Muscle of leg (tissue), 3 donors: ENCODE measurements at regions not wholly inside any gene's neighbourhood (a gene's known extent, or its start where the extent isn't known, plus 50 kb on each side); places are given as distances from the start of the nearest gene placed in this dataset.

Experiments used
- DNase-seq: peaks from one replicate; pipeline ENCODE4 v3.0.0; 2013
- H3K27ac ChIP-seq: one replicate; pipeline ENCODE4 v1.5.1; 2013; ENCODE audit warnings: mild to moderate bottlenecking, low read length, control low read depth
- H3K27me3 ChIP-seq: one replicate; pipeline ENCODE4 v1.6.1; 2013; ENCODE audit warnings: low read length; ENCODE audit not compliant: control insufficient read depth, insufficient read depth
- H3K36me3 ChIP-seq: one replicate; pipeline ENCODE4 v1.6.1; 2013; ENCODE audit warnings: low read length; ENCODE audit not compliant: control insufficient read depth, insufficient read depth
- H3K4me1 ChIP-seq: one replicate; pipeline ENCODE4 v1.6.1; 2013; ENCODE audit warnings: low read length; ENCODE audit not compliant: control insufficient read depth, insufficient read depth
- H3K4me3 ChIP-seq: one replicate; pipeline ENCODE4 v1.5.1; 2013; ENCODE audit warnings: low read length, control low read depth
- H3K9me3 ChIP-seq: replicated peaks from 2 replicates; pipeline ENCODE4 v1.6.1; 2013; ENCODE audit warnings: low read depth, low read length; ENCODE audit not compliant: control insufficient read depth
- WGBS: methylation state at CpG from one replicate; pipeline ENCODE4 v1.1.5; 2013; ENCODE audit warnings: missing lambda C conversion rate; ENCODE audit not compliant: insufficient coverage; 5-methylcytosine and 5-hydroxymethylcytosine counted together

DNA sequence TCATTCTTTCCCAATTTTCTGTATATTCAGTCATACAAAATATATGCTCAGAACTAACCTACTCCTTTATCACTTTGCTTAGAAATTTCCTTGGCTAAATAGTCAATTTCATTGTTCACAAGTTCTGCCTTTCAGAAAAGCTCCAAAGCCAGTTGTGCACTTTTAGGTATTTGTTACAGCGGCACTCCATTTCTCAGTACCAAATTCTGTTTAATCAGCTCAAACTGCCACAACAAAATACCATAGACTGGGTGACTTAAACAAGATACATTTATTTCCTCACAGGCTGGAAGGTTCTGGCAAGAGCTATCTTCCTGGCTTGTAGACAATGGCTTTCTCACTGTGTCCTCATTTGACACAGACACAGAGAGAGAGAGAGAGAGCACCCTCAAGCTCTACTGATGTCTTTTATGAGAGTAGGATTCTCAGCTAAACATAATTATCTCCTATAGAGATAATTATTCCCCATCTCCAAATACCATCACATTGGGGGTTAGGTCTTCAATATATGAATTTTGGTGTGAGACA, 188.8 kb upstream of the FSTL5 start:
- Histone ChIP-seq H3K36me3 (no peaks in the 10 kb centered on the region), H3K27ac (no peak overlapping the region), H3K4me1 (no peaks in the 10 kb centered on the region), H3K4me3 (no peak overlapping the region), H3K9me3 (no peaks in the 10 kb centered on the region), H3K27me3 (no peaks in the 10 kb centered on the region)
- DNase-seq: peak; percentile 1
- 78% methylated on average over 1 of the region's 1 CpG for WGBS

DNA sequence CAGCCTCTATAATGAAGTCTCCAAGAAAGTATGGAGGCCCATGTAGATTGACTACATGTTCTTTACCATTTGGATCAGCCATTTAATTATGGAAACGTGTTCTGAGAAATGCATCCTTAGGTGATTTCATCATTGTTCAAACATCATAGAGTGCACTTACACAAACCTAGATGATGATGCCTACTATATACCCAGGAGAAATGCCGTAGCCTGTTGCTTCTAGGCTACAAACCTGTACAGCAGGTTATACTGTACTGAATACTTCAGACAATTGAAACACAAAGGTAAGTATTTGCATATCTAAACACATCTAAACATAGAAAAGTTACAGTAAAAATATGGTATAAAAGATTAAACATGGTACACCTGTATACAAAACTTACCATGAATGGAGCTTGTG, 186.5 kb upstream of the FSTL5 start:
- no peak overlapping the region for H3K4me3 ChIP-seq
- H3K4me1 ChIP-seq: no peaks in the 10 kb centered on the region
- no peak for DNase-seq
- H3K36me3 ChIP-seq: no peaks in the 10 kb centered on the region
- H3K9me3 ChIP-seq: no peaks in the 10 kb centered on the region
- WGBS: no CpG with 5 or more reads among the region's 2 CpGs
- H3K27ac ChIP-seq: no peak overlapping the region
- no peaks in the 10 kb centered on the region for H3K27me3 ChIP-seq

DNA sequence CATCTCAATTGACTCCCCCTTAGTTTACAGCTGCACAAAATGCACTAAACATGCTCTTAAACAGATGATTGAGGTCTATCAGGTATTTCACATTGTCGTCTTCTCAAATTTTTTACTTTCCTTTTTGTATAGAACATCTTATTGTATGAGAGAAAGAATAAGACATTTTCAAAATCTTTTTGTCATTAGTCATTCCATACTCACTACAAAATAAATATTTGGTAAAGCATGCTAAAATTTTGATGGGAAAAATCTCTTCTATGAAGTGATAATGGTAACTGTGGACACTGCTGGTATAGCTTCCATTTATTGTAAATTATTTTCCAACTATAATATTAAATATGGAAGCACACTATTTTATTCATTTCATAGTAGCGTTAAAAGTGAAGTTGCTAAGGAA, 185.6 kb upstream of the FSTL5 start:
- Histone ChIP-seq H3K27me3 (no peaks in the 10 kb centered on the region), H3K36me3 (no peaks in the 10 kb centered on the region), H3K4me1 (no peaks in the 10 kb centered on the region), H3K4me3 (no peak overlapping the region), H3K27ac (no peak overlapping the region), H3K9me3 (no peaks in the 10 kb centered on the region)
- no CpG with 5 or more reads among the region's 2 CpGs for WGBS
- DNase-seq: no peak

DNA sequence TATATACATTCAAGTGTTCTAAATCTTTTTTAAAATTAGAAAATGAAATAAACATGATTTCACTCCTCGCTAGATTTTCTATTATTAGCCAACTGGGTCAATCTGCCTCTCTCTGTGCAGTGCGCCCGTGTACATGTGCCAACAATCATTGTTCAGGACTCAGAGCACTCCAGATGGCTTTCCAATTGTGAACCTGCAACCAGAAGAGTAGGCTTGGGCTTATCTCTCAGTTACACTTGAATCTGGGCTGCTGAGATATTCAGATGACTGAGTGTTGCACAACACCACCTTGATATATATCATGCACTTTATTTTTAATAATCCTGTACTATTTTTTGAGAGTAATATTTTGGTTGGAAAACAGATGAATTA, 184.0 kb upstream of the FSTL5 start:
- H3K27ac ChIP-seq: no peak overlapping the region

DNA sequence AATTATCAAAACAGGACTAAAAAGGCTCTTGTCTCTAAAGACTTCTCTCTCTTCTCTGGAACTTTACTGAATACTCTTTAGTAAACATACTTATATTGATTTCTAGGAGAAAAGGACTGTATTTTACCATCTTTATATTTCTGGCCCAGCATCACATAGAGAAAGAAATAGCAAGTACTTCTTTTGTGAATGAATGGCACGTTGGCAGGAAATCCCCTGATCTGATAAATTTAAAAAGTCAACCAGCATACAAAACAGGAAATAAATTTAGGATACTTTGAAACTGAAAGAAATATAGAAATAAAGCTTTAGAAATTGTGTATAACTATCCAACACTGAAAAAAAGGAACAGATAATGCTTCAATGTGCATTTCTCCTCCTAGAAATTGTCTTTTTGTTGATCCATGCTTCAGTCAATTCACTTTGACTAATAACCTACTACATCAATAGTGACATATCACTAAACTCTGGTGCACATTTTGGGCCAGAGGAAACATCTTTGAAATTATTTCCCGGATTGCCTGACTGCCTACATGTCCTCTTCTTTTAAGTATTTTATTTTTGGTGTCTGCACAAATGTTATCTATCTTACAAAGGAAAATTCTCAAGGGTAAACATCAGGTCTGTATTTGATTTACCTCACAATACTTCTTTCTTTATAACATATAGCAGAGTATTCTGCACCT, 183.5 kb upstream of the FSTL5 start:
- H3K4me1 ChIP-seq: no peaks in the 10 kb centered on the region

More for the DNA sequence above, 184.0 kb upstream of the FSTL5 start:
- peak; percentile 65 for DNase-seq
- Histone ChIP-seq H3K36me3 (no peaks in the 10 kb centered on the region), H3K27me3 (no peaks in the 10 kb centered on the region), H3K4me1 (no peaks in the 10 kb centered on the region), H3K9me3 (no peaks in the 10 kb centered on the region), H3K4me3 (no peak overlapping the region)
- 38% methylated on average over 2 of the region's 3 CpGs for WGBS

DNA sequence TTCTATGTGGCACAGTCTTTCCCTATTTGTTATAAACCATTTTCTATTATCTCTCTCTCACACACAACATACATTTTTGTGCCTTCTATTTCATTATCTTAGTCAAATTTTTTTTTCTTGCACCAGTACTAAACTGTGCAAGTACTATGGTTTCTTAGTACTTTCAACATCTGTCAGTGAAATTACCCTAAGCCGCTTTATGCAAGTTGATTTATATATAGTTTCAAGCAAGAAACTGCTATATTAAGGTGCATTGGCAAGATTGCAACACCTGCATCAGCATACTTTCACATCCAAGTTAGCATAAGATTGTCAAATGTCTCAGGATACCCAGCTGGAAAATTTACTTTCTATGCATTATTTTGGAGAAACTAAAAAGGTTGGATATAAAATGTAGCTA, 180.2 kb upstream of the FSTL5 start:
- Histone ChIP-seq H3K9me3 (no peaks in the 10 kb centered on the region), H3K36me3 (no peaks in the 10 kb centered on the region), H3K4me1 (no peaks in the 10 kb centered on the region), H3K27me3 (no peaks in the 10 kb centered on the region), H3K27ac (no peak overlapping the region), H3K4me3 (no peak overlapping the region)
- WGBS: no CpG with 5 or more reads among the region's 1 CpG
- DNase-seq: no peak

More for the DNA sequence above, 183.5 kb upstream of the FSTL5 start:
- Histone ChIP-seq H3K9me3 (no peaks in the 10 kb centered on the region), H3K27ac (no peak overlapping the region), H3K36me3 (no peaks in the 10 kb centered on the region), H3K27me3 (no peaks in the 10 kb centered on the region), H3K4me3 (no peak overlapping the region)
- no CpG with 5 or more reads among the region's 2 CpGs for WGBS
- peak; percentile 12 for DNase-seq

DNA sequence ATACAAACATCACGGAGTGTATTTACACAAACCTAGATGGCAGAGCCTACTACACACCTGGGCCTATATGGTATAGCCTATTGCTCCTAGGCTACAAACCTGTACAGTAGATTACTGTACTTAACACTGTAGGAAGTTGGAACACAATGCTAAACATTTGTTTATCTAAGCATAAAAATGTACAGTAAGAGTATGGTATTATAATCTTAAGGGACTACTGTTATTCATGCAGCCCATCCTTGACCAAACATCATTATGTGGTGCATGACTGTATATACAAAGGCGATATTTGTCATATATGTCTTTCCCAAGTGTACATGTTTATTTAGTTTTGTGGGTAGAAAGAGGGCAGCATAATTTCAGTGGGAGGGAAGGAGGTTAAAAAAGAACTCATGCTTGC, 177.7 kb upstream of the FSTL5 start:
- DNase-seq: no peak
- Histone ChIP-seq H3K9me3 (no peaks in the 10 kb centered on the region), H3K27me3 (no peaks in the 10 kb centered on the region), H3K36me3 (no peaks in the 10 kb centered on the region), H3K27ac (no peak overlapping the region), H3K4me3 (no peak overlapping the region), H3K4me1 (no peaks in the 10 kb centered on the region)
- WGBS: no CpG with 5 or more reads among the region's 2 CpGs

DNA sequence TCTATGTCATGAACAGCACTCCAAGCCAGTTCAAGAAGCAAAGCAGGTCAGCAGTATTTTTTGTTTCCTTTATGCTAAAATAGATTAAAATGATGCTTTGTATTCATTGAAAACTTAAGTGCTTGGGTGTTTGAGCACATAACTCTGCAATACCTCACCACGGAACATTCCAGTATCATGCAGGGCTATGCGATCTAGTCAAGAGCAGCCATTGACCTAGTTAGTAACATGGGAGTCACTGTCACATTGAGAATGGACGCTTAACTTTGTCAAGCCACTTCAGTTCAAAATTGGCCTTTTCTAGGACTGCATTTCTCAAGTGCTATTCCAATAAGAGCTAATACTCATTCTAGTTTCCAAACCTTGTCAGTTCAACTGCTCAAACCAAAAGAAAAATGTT, 160.1 kb upstream of the FSTL5 start:
- Histone ChIP-seq H3K27ac (no peak overlapping the region), H3K9me3 (no peaks in the 10 kb centered on the region), H3K36me3 (no peaks in the 10 kb centered on the region), H3K4me3 (no peak overlapping the region), H3K4me1 (no peaks in the 10 kb centered on the region), H3K27me3 (no peaks in the 10 kb centered on the region)
- no peak for DNase-seq
- no CpG with 5 or more reads among the region's 3 CpGs for WGBS

DNA sequence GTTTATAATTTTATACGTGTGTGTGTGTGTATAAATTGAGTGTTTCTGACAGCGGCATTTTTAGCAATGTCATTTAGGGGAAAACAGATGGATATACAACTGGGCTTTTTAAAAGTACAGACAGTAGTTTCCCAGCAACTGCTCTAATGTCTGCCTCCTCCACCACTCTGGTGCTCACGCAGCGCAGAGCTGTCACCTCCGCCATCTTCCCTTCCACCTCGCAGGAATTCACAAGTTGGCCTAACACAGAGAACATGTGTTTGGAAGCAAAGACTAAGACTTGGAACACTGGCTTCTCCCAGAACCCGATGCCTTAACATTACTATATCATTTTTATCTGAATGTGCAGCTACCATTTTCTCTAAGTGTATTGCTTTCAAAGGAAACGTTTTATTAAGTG, 158.3 kb upstream of the FSTL5 start:
- Histone ChIP-seq H3K9me3 (no peaks in the 10 kb centered on the region), H3K4me3 (no peak overlapping the region), H3K4me1 (no peaks in the 10 kb centered on the region), H3K27ac (no peak overlapping the region), H3K36me3 (no peaks in the 10 kb centered on the region), H3K27me3 (no peaks in the 10 kb centered on the region)
- WGBS: 60% methylated on average over 3 of the region's 8 CpGs
- DNase-seq: no peak

DNA sequence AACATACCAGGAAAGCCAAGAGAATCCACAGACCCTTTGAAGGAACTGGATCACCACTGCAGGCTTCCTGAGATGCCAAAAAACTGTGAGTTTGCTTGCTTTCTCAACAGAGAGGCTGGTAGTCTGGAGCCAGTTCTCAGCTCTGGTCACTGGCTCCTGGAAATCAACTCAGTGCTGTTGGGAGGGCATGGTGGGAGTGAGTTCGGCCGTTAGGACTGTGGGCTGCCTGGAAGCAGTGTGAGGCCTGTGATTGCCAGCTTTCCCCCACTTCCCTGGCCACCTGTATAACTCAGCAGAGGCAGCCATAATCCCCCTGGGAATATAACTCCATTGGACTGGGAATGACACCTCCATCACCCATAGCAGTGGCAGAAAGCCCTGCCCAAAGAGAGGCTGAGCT, 122.0 kb upstream of the FSTL5 start:
- no CpG with 5 or more reads among the region's 2 CpGs for WGBS
- Histone ChIP-seq H3K36me3 (no peaks in the 10 kb centered on the region), H3K4me3 (no peak overlapping the region), H3K27me3 (no peaks in the 10 kb centered on the region), H3K27ac (no peak overlapping the region), H3K9me3 (no peaks in the 10 kb centered on the region), H3K4me1 (no peaks in the 10 kb centered on the region)
- DNase-seq: no peak

DNA sequence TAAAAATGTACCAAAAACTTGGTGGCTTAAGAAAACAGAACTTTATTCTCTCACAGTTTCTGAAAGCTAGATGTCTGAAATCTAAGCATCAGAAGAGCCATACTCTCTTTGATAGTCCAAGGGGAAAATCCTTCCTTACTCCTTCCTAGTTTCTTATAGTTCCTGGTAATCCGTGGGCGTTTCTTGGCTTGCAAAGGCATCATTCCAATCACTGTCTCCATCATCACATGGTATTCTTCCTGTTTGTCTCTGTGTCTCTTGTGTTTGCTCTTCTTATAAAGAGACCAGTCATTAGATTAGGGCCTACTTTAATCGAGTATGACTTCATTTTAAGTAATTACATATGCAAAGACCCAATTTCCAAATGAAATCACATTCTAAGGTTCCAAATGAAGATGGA, 118.9 kb upstream of the FSTL5 start:
- DNase-seq: peak; percentile 5
- Histone ChIP-seq H3K9me3 (no peaks in the 10 kb centered on the region), H3K4me3 (no peak overlapping the region), H3K27me3 (no peaks in the 10 kb centered on the region), H3K36me3 (no peaks in the 10 kb centered on the region), H3K4me1 (no peaks in the 10 kb centered on the region), H3K27ac (no peak overlapping the region)
- WGBS: no CpG with 5 or more reads among the region's 3 CpGs
